Adipocyte (in vitro differentiated cells): ENCODE measurements at regions not wholly inside any gene's neighbourhood (a gene's known extent, or its start where the extent isn't known, plus 50 kb on each side); places are given as distances from the start of the nearest gene placed in this dataset.
"Not testable (repeated sequence)": the region's sequence is repeated elsewhere in the genome, so short reads cannot be mapped to it uniquely, and the experiment has no call there.

ENCODE experiments used
- DNase-seq: peaks from one replicate; pipeline ENCODE4 v3.0.0-alpha.2; 2015; ENCODE audit warnings: low read depth
- H3K27me3 ChIP-seq: replicated peaks from 2 replicates; pipeline ENCODE4 v1.7.0; 2013; ENCODE audit warnings: mild to moderate bottlenecking, low read length, moderate library complexity; ENCODE audit not compliant: control insufficient read depth, insufficient read depth
- H3K36me3 ChIP-seq: 2 replicates; pipeline ENCODE4 v1.7.0; 2013; ENCODE audit warnings: low read length, mild to moderate bottlenecking, moderate library complexity; ENCODE audit not compliant: control insufficient read depth, insufficient read depth, severe bottlenecking
- H3K4me1 ChIP-seq: 2 replicates; pipeline ENCODE4 v1.7.0; 2013; ENCODE audit warnings: mild to moderate bottlenecking, low read length, moderate library complexity; ENCODE audit not compliant: control insufficient read depth, insufficient read depth
- H3K4me3 ChIP-seq: 2 replicates; pipeline ENCODE4 v1.7.0; 2013; ENCODE audit warnings: mild to moderate bottlenecking, low read length, moderate library complexity
- H3K9ac ChIP-seq: 2 replicates; pipeline ENCODE4 v1.7.0; 2013; ENCODE audit warnings: mild to moderate bottlenecking, low read length, moderate library complexity
- H3K9me3 ChIP-seq: 2 replicates; pipeline ENCODE4 v1.7.0; 2013; ENCODE audit warnings: mild to moderate bottlenecking, low read length, moderate library complexity; ENCODE audit not compliant: control insufficient read depth

DNA sequence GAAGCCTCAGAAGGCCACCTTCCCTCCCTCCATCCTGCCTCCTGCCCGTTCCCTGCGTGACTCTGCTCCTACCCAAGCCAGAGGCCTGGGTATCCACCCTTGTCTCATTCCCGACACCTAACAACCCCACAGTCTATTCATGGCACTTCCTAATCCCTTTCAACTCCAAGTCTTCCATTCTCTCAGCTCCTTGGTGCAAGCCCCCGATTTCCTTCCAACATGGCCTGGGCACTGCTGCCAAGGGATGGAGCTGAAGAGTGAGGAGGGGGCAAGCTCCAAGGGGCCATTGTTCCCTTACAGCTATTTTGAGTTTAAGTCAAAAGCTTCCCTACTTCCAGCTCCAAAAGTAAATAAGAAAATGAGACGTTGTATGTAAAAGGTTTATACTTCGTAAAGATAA is 84.8 kb upstream of the ASB18 start:
- Histone ChIP-seq H3K36me3 (no peaks in the 10 kb centered on the region), H3K9ac (no peak overlapping the region), H3K9me3 (no peaks in the 10 kb centered on the region), H3K27me3 (peaks cover 41% of the 10 kb centered on the region), H3K4me3 (no peak overlapping the region), H3K4me1 (no peaks in the 10 kb centered on the region)
- DNase-seq = no peak

- H3K4me1 ChIP-seq = no peaks in the 10 kb centered on the region
- H3K9ac ChIP-seq = no peak overlapping the region
- no peak overlapping the region for H3K4me3 ChIP-seq
- H3K27me3 ChIP-seq = peaks cover 41% of the 10 kb centered on the region
- no peaks in the 10 kb centered on the region for H3K36me3 ChIP-seq
- no peaks in the 10 kb centered on the region for H3K9me3 ChIP-seq
- DNase-seq = no peak
Measured at GRCh38 chr2:236350426-236350825, 86.2 kb upstream of the ASB18 start.

GRCh38 chr2:236351966-236352525 is 87.8 kb upstream of the ASB18 start:
- DNase-seq = no peak
- Histone ChIP-seq H3K9ac (no peak overlapping the region), H3K4me1 (no peaks in the 10 kb centered on the region), H3K27me3 (peaks cover 41% of the 10 kb centered on the region), H3K9me3 (no peaks in the 10 kb centered on the region), H3K36me3 (no peaks in the 10 kb centered on the region), H3K4me3 (no peak overlapping the region)

DNA sequence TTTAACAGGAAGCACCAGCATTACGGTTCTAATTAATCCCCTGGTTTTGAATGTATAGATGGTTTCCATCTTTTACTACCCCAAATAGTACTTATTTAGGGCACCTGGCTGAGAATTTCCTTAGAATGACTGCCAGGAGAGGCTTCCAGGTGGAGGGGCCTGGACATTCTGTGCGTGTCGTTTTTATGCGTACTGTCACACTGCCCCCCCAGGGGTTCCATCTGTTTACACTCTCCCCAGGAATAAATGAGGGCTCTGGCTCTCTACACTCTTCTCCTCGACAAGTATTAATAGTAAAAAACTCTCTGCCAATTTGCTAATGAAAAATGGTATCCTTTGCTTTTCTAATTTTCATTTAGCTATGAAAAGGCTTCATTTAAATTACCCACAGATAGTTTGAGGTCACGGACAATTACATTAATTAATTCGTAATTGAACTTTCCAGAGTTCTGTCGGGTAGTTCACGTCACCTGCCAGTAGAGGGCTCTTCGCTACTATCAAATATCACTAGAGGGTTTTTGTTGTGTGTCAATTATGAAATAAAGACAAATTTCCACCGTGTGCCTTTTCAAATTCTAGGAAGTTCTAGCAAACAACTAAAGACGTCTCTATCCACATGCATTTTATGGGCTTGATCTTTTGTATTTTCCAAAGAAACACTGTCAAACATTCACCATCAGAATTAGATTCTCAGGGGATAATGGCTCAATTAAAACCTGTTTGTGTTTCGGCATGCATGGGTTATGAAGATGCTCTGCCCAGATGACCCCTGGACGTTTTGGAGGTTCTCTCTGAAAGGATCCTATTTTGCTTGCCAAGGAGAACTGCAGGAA is 88.8 kb upstream of the ASB18 start:
- DNase-seq = peak; percentile 80

GRCh38 chr2:236353594-236353942 is 89.4 kb upstream of the ASB18 start:
- Histone ChIP-seq H3K9me3 (no peaks in the 10 kb centered on the region), H3K36me3 (no peaks in the 10 kb centered on the region)
- no peak for DNase-seq

More for the DNA sequence above, 88.8 kb upstream of the ASB18 start:
- Histone ChIP-seq H3K4me3 (no peak overlapping the region), H3K27me3 (peaks cover 39% of the 10 kb centered on the region), H3K9me3 (no peaks in the 10 kb centered on the region), H3K36me3 (no peaks in the 10 kb centered on the region), H3K4me1 (no peaks in the 10 kb centered on the region), H3K9ac (no peak overlapping the region)

GRCh38 chr2:236354056-236354940 is 90.1 kb upstream of the ASB18 start:
- no peak for DNase-seq
- Histone ChIP-seq H3K4me3 (no peak overlapping the region), H3K9ac (no peak overlapping the region), H3K4me1 (no peaks in the 10 kb centered on the region), H3K9me3 (no peaks in the 10 kb centered on the region), H3K36me3 (no peaks in the 10 kb centered on the region), H3K27me3 (peaks cover 28% of the 10 kb centered on the region)

More at GRCh38 chr2:236353594-236353942, 89.4 kb upstream of the ASB18 start:
- Histone ChIP-seq H3K4me1 (no peaks in the 10 kb centered on the region), H3K27me3 (peaks cover 35% of the 10 kb centered on the region), H3K4me3 (no peak overlapping the region), H3K9ac (no peak overlapping the region)

DNA sequence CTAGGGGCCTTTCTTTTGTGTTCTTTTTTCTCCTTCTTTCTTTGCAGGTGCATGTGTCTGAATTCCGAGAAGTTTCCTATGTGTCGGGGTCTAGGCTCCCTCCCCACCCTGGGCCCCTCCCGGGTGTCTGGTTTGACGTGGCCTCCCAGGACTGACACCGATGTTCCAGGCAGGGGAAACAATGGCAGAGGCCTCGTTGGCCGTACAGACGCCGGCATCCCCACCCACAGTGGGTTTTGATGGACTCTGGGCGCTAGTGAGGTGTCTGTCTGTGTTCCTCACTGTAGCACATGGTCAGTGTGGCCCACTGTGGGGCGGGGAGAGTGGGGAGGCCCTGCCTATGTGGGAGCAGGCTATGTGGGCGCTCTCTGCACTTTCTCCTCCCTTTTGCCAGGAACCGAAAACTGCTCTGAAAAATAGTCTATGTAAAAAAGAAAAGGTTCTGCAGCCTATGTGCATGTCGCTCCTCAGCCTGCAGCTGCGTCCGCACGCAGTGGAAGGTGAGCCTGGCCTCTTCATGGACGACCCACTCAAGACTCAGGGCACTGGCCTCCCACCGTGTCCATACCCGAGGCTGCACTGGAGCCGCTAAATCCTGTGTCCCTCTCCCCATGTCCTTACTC is 90.9 kb upstream of the ASB18 start:
- Histone ChIP-seq H3K4me3 (no peak overlapping the region), H3K9ac (no peak overlapping the region), H3K36me3 (no peaks in the 10 kb centered on the region), H3K27me3 (peaks cover 21% of the 10 kb centered on the region), H3K4me1 (no peaks in the 10 kb centered on the region), H3K9me3 (no peaks in the 10 kb centered on the region)
- no peak for DNase-seq

GRCh38 chr2:236355911-236356310 is 91.7 kb upstream of the ASB18 start:
- Histone ChIP-seq H3K4me3 (no peak overlapping the region), H3K27me3 (peaks cover 13% of the 10 kb centered on the region), H3K4me1 (no peaks in the 10 kb centered on the region), H3K36me3 (no peaks in the 10 kb centered on the region), H3K9ac (no peak overlapping the region), H3K9me3 (no peaks in the 10 kb centered on the region)
- no peak for DNase-seq

DNA sequence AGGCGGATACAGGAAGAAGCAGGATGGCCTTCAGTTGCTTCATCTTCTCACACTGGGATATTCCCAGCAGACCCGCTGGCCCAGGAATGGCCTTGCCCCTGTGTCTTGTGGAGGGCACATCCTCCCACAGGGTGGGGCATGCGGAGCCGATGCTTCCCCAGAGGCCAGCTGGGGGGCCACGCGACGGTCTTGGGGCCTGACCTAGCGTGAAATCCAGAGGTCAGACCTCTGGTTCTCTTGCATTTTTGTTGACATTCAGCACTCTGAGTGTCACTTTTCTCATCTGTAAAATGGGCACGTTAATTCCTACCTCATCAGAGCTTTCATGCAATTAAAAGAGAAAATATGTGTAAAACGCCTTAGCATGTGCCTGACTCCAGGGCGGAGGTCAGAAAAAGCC is 92.1 kb upstream of the ASB18 start:
- DNase-seq, H3K27me3 ChIP-seq, H3K36me3 ChIP-seq, H3K9ac ChIP-seq, H3K9me3 ChIP-seq, H3K4me3 ChIP-seq, H3K4me1 ChIP-seq: not testable (repeated sequence)

DNA sequence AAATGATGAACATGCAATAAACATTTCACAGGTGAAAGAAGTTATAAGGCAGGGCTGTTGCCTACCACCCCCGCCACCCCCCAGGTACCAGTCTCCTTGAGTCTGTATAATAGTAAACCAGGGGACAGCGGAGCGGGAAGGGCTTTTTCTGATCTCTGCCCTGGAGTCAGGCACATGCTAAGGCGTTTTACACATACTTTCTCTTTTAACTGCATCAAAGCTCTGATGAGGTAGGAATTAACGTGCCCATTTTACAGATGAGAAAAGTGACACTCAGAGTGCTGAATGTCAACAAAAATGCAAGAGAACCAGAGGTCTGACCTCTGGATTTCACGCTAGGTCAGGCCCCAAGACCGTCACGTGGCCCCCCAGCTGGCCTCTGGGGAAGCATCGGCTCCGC is 94.3 kb upstream of the ASB18 start:
- not testable (repeated sequence) for H3K9me3 ChIP-seq, H3K4me1 ChIP-seq, DNase-seq, H3K36me3 ChIP-seq, H3K4me3 ChIP-seq, H3K9ac ChIP-seq, H3K27me3 ChIP-seq
